Adrenal gland (tissue), 9 donors: ENCODE measurements at regions not wholly inside any gene's neighbourhood (a gene's known extent, or its start where the extent isn't known, plus 50 kb on each side); places are given as distances from the start of the nearest gene placed in this dataset.

ENCODE experiments used
- DNase-seq, 7 donors: peaks; one replicate each; pipeline ENCODE4 v3.0.0-alpha.2; 2019 to 2020
- H3K27ac ChIP-seq, 5 donors: fragments of 200-600 bp; sonication (generic) in 4 of 5; 1 replicate in 3 of 5; 2 replicates in 2 of 5; pipeline versions ENCODE4 v1.5.1 to v1.8.0; 2016 to 2020; ENCODE audit warnings: mild to moderate bottlenecking in 1 of 5
- H3K27me3 ChIP-seq: fragments of 200-600 bp; 2 replicates; pipeline ENCODE4 v1.8.0; 2021
- H3K36me3 ChIP-seq, 2 donors: fragments of 200-600 bp; replicated peaks in 1 of 2; 1 replicate in 1 of 2; 2 replicates in 1 of 2; pipeline versions ENCODE4 v1.5.1 to v1.8.0; 2018 to 2022
- H3K4me1 ChIP-seq, 2 donors: fragments of 200-600 bp; replicated peaks in 1 of 2; 1 replicate in 1 of 2; 2 replicates in 1 of 2; pipeline versions ENCODE4 v1.5.1 to v1.8.0; 2018 to 2021
- H3K4me3 ChIP-seq, 4 donors: fragments of 200-600 bp; sonication (generic) in 3 of 4; one replicate each; pipeline ENCODE4 v1.5.1; 2016 to 2018
- H3K9me3 ChIP-seq, 3 donors: fragments of 200-600 bp; sonication (generic) in 1 of 3; replicated peaks in 1 of 3; 1 replicate in 2 of 3; 2 replicates in 1 of 3; pipeline versions ENCODE4 v1.5.1 to v1.8.0; 2016 to 2021
- CTCF ChIP-seq, 6 experiments: fragments of 450-650 bp in 4 of 6; fragments of 200-600 bp in 2 of 6; sonication (generic) in 1 of 6; IDR thresholded peaks; 1 replicate in 5 of 6; 2 replicates in 1 of 6; pipeline versions ENCODE4 v1.5.1 to v1.8.0; 2016 to 2021; ENCODE audit warnings: antibody characterized with exemption in 6 of 6, mild to moderate bottlenecking in 2 of 6, moderate library complexity in 1 of 6
- POLR2A ChIP-seq, 2 donors: fragments of 450-650 bp; IDR thresholded peaks; one replicate each; pipeline ENCODE4 v1.6.1; 2017; ENCODE audit warnings: antibody characterized with exemption in 2 of 2, mild to moderate bottlenecking in 2 of 2, moderate library complexity in 1 of 2
- WGBS, 4 donors: extraction: QIAGEN DNeasy Blood & Tissue Kit in 2 of 4; methylation state at CpG; one replicate each; pipeline versions ENCODE4 v1.1.5 to v1.1.7; 2013 to 2017; 5-methylcytosine and 5-hydroxymethylcytosine counted together
- intact Hi-C, 2 donors: fragments of 100-400 bp; cut with DNase I; formaldehyde crosslinking; loops; one replicate each; pipeline versions ENCODE4 v1.14.1 to v1.15.0; 2022 to 2023
- donor health status: healthy with polysubstance abuse.
- donor health status: Bipolar disorder and iron deficiency.
- donor health status: DM: yes; HTN: yes; CAD: no.
- donor health status: DM: no; HTN: no; CAD: no.
- donor health status: DM: no; HTN: no; CAD: no.

- H3K4me3 ChIP-seq = no peak overlapping the region
- no peaks in the 10 kb centered on the region for H3K27me3 ChIP-seq
- H3K36me3 ChIP-seq = no peaks in the 10 kb centered on the region
- TF ChIP-seq POLR2A (IDR thresholded peaks at IDR 0.05) (no peak), CTCF (IDR thresholded peaks at IDR 0.05) (no peak)
- no peaks in the 10 kb centered on the region for H3K4me1 ChIP-seq
- no peak overlapping the region for H3K27ac ChIP-seq
- no peak for DNase-seq
- WGBS, 4 donors = 58 to 68% (median 61%) methylated on average over 3 of the region's 3 CpGs
- intact Hi-C loops = no loop called here
- H3K9me3 ChIP-seq = no peaks in the 10 kb centered on the region
These were observed 192.8 kb downstream of the SATB1 start for GRCh38 chr3:18232317-18232716.

DNA sequence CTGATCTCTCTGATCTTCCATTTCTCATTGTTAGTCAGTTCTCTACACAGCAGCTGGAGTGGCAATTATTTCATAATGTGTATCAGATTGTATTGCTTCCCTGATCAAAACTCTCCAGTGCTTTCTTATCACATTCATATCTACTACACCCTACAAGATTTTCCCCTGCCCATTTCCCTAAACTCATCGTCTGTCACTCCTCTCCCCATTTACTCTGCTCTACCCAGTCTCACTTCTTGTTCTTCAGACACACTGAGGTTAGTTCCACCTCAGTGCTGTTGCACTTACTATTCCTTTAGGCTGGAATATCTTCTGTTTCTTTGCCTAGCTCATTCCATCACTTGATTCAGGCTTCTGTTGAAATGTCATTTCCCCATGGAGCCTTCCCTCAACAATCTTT lies 197.1 kb downstream of the SATB1 start:
- no peaks in the 10 kb centered on the region for H3K36me3 ChIP-seq
- 52 to 72% (median 66%) methylated on average over 1 of the region's 1 CpG for WGBS, 4 donors
- no peak overlapping the region for H3K4me3 ChIP-seq
- no peaks in the 10 kb centered on the region for H3K27me3 ChIP-seq
- H3K9me3 ChIP-seq = no peaks in the 10 kb centered on the region
- no peaks in the 10 kb centered on the region for H3K4me1 ChIP-seq
- no peak overlapping the region for H3K27ac ChIP-seq
- DNase-seq = no peak
- intact Hi-C loops = no loop called here
- TF ChIP-seq CTCF (IDR thresholded peaks at IDR 0.05) = no peak

DNA sequence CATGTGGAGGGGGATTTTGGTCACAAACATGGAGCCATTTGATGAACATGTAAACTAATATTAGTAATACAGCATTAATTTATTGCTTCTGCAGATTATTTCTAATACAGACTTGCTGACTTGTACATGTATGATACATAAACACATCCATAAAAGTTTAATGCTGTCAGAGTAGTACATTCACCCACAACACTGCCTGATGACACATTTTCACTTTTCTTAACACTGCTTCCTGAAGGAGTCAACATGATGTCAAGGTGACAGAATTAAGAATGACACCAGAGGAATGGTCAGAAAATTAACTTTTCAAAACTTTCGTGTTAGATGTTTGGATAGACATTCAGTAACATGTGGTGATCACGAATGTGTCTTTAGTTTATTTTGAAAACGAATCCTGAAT lies 199.4 kb downstream of the SATB1 start:
- DNase-seq = no peak
- Histone ChIP-seq H3K4me1 (no peaks in the 10 kb centered on the region), H3K27me3 (no peaks in the 10 kb centered on the region), H3K9me3 (no peaks in the 10 kb centered on the region), H3K27ac (no peak overlapping the region), H3K36me3 (no peaks in the 10 kb centered on the region), H3K4me3 (no peak overlapping the region)
- intact Hi-C loops = no loop called here
- WGBS, 4 donors = 57 to 84% (median 78%) methylated on average over 3 of the region's 3 CpGs
- no peak for TF ChIP-seq POLR2A (IDR thresholded peaks at IDR 0.05)
- no peak for TF ChIP-seq CTCF (IDR thresholded peaks at IDR 0.05)

GRCh38 chr3:18224426-18224825 lies 200.7 kb downstream of the SATB1 start:
- Histone ChIP-seq H3K27me3 (no peaks in the 10 kb centered on the region), H3K36me3 (no peaks in the 10 kb centered on the region), H3K27ac (no peak overlapping the region), H3K9me3 (no peaks in the 10 kb centered on the region), H3K4me3 (no peak overlapping the region), H3K4me1 (no peaks in the 10 kb centered on the region)
- intact Hi-C loops = no loop called here
- WGBS, 4 donors = 36 to 46% (median 40%) methylated on average over 2 of the region's 2 CpGs
- DNase-seq = no peak
- TF ChIP-seq POLR2A (IDR thresholded peaks at IDR 0.05) (no peak), CTCF (IDR thresholded peaks at IDR 0.05) (no peak)
